Activated B cell treated with CpG ODN at 0.5 μM for 24 hours (primary cell): ENCODE measurements at regions not wholly inside any gene's neighbourhood (a gene's known extent, or its start where the extent isn't known, plus 50 kb on each side); places are given as distances from the start of the nearest gene placed in this dataset.

Experiments
- ATAC-seq: fragments of 200-7000 bp; cut with Tn5 transposase; one replicate; pipeline ENCODE4 v1.10.0; 2021; ENCODE audit warnings: low read depth, mild to moderate bottlenecking, moderate library complexity
- CTCF ChIA-PET: fragments of 350-600 bp; sonication (Branson Sonifier 250); formaldehyde crosslinking; loops from one replicate; lab custom pipeline; 2021; ENCODE audit warnings: antibody characterized with exemption; lab: Charles Lee
- POLR2A ChIA-PET: fragments of 350-600 bp; sonication (Branson Sonifier 250); formaldehyde crosslinking; loops from one replicate; lab custom pipeline; 2021; ENCODE audit warnings: antibody characterized with exemption; lab: Charles Lee
- DNase-seq: peaks from one replicate; pipeline ENCODE4 v3.0.0; 2022
- H3K27ac Mint-ChIP-seq: one replicate; pipeline ENCODE4 v1.8.0; 2020; ENCODE audit warnings: mixed read lengths
- H3K27me3 Mint-ChIP-seq: one replicate; pipeline ENCODE4 v1.8.0; 2021; ENCODE audit warnings: mixed read lengths
- H3K36me3 Mint-ChIP-seq: one replicate; pipeline ENCODE4 v1.8.0; 2021; ENCODE audit warnings: low read depth, mixed read lengths
- H3K4me1 Mint-ChIP-seq: one replicate; pipeline ENCODE4 v1.8.0; 2021; ENCODE audit warnings: mixed read lengths
- H3K4me3 Mint-ChIP-seq: one replicate; pipeline ENCODE4 v1.8.0; 2020; ENCODE audit warnings: mild to moderate bottlenecking, mixed read lengths
- H3K9me3 Mint-ChIP-seq: one replicate; pipeline ENCODE4 v1.8.0; 2020; ENCODE audit warnings: mixed read lengths
- intact Hi-C: fragments of 100-400 bp; cut with micrococcal nuclease; formaldehyde crosslinking; loops from one replicate; pipeline ENCODE4 v1.15.1; 2024
- TF ChIP-seq, protein P1 (sequence below): fragments of 200-600 bp; IDR thresholded peaks from one replicate; pipeline ENCODE4 v1.8.0; 2022; ENCODE audit warnings: antibody characterized with exemption, mild to moderate bottlenecking

DNA sequence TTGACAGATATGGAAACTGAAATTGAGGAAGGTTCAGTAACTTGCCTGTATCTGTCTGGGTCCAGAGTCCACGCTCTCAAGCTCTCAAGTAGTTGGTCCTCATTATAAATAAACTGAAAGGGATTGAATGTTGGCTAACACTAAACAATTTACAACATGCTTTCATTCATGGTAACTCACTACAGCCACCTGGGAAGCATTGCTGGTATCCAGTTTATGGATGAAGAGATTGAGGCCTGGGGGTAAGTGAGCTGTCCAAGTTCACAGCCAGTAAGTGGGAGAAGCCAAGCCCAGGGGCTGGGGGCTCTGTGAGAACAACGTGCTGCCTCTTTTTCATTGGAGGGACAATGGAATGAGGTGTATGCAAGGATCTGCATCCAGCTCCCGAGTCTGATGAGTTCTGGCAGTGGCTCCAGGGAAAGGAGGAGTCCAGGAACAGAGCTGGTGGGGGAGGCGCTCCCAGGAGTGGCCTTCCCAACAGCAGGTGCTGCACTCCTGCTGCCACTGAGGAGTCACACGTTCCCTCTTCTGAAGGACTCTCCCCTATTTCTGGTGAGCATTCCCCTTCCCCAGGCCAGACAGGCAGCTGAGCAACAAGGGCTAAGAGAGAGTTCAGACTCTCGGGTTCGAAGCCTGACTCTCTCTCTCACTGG lies 175.8 kb downstream of the CSNK2A3 start:
- ChIA-PET CTCF (no interaction called here), POLR2A (no interaction called here)
- no peak for ATAC-seq
- intact Hi-C loops, result no loop called here
- H3K4me1 Mint-ChIP-seq, result no peaks in the 10 kb centered on the region
- H3K4me3 Mint-ChIP-seq, result no peak overlapping the region
- H3K36me3 Mint-ChIP-seq, result no peaks in the 10 kb centered on the region
- H3K27ac Mint-ChIP-seq, result no peak overlapping the region
- no peak for DNase-seq
- TF ChIP-seq, protein P1, sequence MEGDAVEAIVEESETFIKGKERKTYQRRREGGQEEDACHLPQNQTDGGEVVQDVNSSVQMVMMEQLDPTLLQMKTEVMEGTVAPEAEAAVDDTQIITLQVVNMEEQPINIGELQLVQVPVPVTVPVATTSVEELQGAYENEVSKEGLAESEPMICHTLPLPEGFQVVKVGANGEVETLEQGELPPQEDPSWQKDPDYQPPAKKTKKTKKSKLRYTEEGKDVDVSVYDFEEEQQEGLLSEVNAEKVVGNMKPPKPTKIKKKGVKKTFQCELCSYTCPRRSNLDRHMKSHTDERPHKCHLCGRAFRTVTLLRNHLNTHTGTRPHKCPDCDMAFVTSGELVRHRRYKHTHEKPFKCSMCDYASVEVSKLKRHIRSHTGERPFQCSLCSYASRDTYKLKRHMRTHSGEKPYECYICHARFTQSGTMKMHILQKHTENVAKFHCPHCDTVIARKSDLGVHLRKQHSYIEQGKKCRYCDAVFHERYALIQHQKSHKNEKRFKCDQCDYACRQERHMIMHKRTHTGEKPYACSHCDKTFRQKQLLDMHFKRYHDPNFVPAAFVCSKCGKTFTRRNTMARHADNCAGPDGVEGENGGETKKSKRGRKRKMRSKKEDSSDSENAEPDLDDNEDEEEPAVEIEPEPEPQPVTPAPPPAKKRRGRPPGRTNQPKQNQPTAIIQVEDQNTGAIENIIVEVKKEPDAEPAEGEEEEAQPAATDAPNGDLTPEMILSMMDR, result no peak
- H3K27me3 Mint-ChIP-seq, result peaks cover 8% of the 10 kb centered on the region
- H3K9me3 Mint-ChIP-seq, result no peaks in the 10 kb centered on the region

DNA sequence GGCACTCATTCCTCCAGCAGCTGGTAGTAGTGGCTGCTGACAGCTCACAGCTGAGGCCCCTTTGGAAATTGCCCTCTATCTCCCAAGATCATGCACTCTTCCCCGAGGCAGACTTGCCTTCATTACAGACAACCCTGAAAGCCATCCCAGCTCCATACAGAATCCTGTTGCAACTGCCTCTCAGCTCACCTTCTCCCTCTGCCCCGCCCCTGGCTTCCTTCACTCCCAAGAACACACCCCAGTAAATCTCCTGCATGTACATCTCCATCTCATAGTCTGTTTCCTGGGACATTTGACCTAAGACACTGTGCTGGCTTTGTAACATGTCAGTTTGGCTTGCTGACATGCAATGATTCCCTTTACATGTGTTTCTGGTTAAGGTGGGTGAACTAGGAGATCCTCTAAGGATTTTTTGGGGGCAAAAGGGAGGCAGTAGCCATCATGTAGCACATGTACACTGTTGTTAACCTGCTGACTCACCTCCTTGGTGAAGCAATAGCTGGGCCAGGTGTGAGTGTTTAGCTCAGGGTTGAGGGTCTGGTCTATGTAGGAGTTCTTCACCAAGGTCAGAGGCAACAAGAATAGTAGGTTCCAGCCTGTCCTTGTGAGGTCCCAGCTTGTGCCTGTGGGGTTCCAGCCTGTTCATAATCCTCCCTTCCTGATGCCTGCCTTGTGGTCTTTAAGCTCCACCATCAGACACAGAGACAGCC lies 179.6 kb downstream of the CSNK2A3 start:
- Mint-ChIP-seq H3K9me3 (no peaks in the 10 kb centered on the region), H3K27ac (no peak overlapping the region), H3K36me3 (no peaks in the 10 kb centered on the region), H3K4me1 (no peaks in the 10 kb centered on the region), H3K4me3 (no peak overlapping the region), H3K27me3 (peaks cover 7% of the 10 kb centered on the region)
- ChIA-PET CTCF (no interaction called here), POLR2A (no interaction called here)
- DNase-seq (no peak), ATAC-seq (no peak)
- intact Hi-C loops, result no loop called here
- TF ChIP-seq, protein P1, result no peak

DNA sequence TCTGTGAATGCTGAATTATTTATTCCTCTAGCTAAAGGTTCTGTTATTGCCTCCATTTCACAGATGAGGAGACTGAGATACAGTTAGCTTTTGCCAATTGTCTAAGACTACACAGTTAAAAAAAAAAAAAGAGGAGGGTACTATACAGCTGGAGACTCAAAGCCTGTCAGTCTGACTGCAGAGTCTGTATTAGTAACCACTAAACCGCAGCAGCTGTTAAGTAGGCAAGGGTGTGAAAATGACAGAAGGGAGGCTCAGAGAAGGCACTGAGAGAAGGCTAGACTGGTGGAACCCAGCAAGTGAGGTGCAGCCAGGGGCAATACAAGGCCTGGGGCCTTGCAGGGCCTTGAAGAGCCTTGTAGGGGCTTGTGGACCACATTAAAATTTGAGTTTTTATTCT lies 181.2 kb downstream of the CSNK2A3 start:
- Mint-ChIP-seq H3K27me3 (peaks cover 7% of the 10 kb centered on the region), H3K27ac (no peak overlapping the region), H3K36me3 (no peaks in the 10 kb centered on the region), H3K4me3 (no peak overlapping the region), H3K4me1 (no peaks in the 10 kb centered on the region), H3K9me3 (no peaks in the 10 kb centered on the region)
- ATAC-seq (no peak), DNase-seq (no peak)
- POLR2A ChIA-PET, result interaction anchor here (0.6 kb wide), 1 partner anchor 33 kb away, joined by 3 read pairs; no protein-coding TSS in a partner anchor
- TF ChIP-seq, protein P1, result no peak
- CTCF ChIA-PET, result no interaction called here
- intact Hi-C loops, result no loop called here

DNA sequence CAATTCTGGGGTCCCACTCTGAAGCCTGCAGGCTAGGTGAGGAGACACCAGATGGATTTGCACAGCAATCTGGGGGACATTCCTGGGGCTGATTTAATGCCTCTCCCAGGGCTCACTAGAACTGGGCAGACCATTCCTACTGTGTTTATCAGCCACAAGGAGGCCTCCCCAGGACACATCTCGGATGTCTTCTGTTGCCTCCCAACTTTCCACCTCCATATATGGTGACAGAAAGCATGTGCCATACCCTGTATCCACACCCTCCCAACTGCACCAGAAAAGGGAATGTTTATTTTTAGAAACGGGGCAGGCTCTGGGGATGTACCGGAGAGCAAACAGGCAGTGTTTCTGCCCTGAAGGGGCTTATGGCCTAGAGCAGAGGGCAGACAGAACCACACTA lies 181.8 kb downstream of the CSNK2A3 start:
- H3K4me3 Mint-ChIP-seq, result no peak overlapping the region
- H3K4me1 Mint-ChIP-seq, result no peaks in the 10 kb centered on the region
- TF ChIP-seq, protein P1, result no peak
- intact Hi-C loops, result no loop called here
- peaks cover 6% of the 10 kb centered on the region for H3K27me3 Mint-ChIP-seq
- H3K36me3 Mint-ChIP-seq, result no peaks in the 10 kb centered on the region
- CTCF ChIA-PET, result interaction anchor here (0.5 kb wide), 1 partner anchor 401 kb away, joined by 3 read pairs; no protein-coding TSS in a partner anchor
- H3K9me3 Mint-ChIP-seq, result no peaks in the 10 kb centered on the region
- DNase-seq (no peak), ATAC-seq (no peak)
- H3K27ac Mint-ChIP-seq, result no peak overlapping the region
- POLR2A ChIA-PET, result interaction anchor here (0.6 kb wide), 1 partner anchor 32 kb away, joined by 3 read pairs; no protein-coding TSS in a partner anchor

DNA sequence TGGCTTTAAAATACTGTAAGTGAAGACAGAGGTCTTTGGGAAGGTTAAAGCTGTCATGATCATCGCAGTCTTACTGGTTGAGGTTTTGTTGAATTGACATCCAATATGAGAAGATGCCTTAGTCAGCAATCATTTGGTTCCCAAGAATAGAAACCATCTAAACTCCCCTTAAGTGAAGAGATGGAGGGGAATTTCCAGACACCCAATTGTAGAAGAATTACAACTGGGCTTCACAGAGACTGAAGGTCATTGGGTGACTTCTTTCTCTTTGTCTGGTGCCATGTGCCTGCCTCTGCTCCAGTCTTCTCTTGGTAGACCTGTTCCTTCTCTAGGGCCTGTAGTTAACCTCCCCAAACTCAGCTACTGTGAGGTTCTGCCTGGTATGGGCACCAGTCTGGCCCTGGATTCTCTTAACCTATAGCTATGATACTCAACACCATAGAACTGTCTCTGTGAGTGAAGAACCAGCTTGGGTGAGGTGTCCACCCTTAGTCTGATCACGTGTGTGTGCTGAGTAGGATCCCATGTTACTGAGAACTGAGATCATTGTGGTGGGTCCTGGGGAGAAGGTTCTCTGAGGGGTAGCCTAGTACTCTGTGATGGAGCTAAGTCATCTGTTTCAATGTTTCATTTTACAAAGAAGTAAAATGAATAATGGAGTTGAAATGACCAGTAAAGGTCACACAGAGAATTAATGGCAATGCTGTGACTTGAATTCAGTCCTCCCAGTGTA lies 182.5 kb downstream of the CSNK2A3 start:
- CTCF ChIA-PET, result interaction anchor here (0.5 kb wide), 1 partner anchor 400 kb away, joined by 3 read pairs; no protein-coding TSS in a partner anchor

More for the DNA sequence above, 182.5 kb downstream of the CSNK2A3 start:
- Mint-ChIP-seq H3K9me3 (no peaks in the 10 kb centered on the region), H3K4me3 (no peak overlapping the region), H3K27ac (no peak overlapping the region), H3K36me3 (no peaks in the 10 kb centered on the region), H3K4me1 (no peaks in the 10 kb centered on the region), H3K27me3 (peaks cover 3% of the 10 kb centered on the region)
- ATAC-seq (no peak), DNase-seq (no peak)
- TF ChIP-seq, protein P1, result no peak
- POLR2A ChIA-PET, result no interaction called here
- intact Hi-C loops, result no loop called here
